HG03175 (cell line): ENCODE measurements at regions not wholly inside any gene's neighbourhood (a gene's known extent, or its start where the extent isn't known, plus 50 kb on each side); places are given as distances from the start of the nearest gene placed in this dataset.

Source experiments
- ATAC-seq: cut with Tn5 transposase; IDR thresholded peaks from one replicate; pipeline ENCODE4 v1.9.1; 2021; ENCODE audit warnings: mild to moderate bottlenecking, moderate library complexity; ENCODE audit not compliant: unreplicated experiment

- peak; percentile 98 for ATAC-seq
Observed at GRCh38 chr3:16048435-16049318, 125.8 kb upstream of the GALNT15 start.

GRCh38 chr3:16050641-16051467 is 123.6 kb upstream of the GALNT15 start:
- no peak for ATAC-seq

GRCh38 chr3:16051691-16052090 is 122.8 kb upstream of the GALNT15 start:
- ATAC-seq = no peak

GRCh38 chr3:16052964-16053363 is 121.5 kb upstream of the GALNT15 start:
- no peak for ATAC-seq

GRCh38 chr3:16053794-16054193 is 120.7 kb upstream of the GALNT15 start:
- no peak for ATAC-seq

GRCh38 chr3:16055606-16056211 is 118.8 kb upstream of the GALNT15 start:
- ATAC-seq = no peak

- no peak for ATAC-seq
Observed at GRCh38 chr3:16056217-16056616, 118.3 kb upstream of the GALNT15 start.

- no peak for ATAC-seq
Observed at GRCh38 chr3:16058521-16058920, 116.0 kb upstream of the GALNT15 start.

GRCh38 chr3:16059081-16059537 is 115.4 kb upstream of the GALNT15 start:
- no peak for ATAC-seq

- no peak for ATAC-seq
Observed at GRCh38 chr3:16059711-16060357, 114.6 kb upstream of the GALNT15 start.

GRCh38 chr3:16060358-16060852 is 114.1 kb upstream of the GALNT15 start:
- no peak for ATAC-seq

GRCh38 chr3:16060945-16061344 is 113.5 kb upstream of the GALNT15 start:
- ATAC-seq = no peak

GRCh38 chr3:16061491-16061890 is 113.0 kb upstream of the GALNT15 start:
- no peak for ATAC-seq

- no peak for ATAC-seq
Observed at GRCh38 chr3:16063603-16064002, 110.9 kb upstream of the GALNT15 start.

- no peak for ATAC-seq
Observed at GRCh38 chr3:16064642-16065414, 109.7 kb upstream of the GALNT15 start.

- ATAC-seq = no peak
Observed at GRCh38 chr3:16066545-16066944, 107.9 kb upstream of the GALNT15 start.

GRCh38 chr3:16066975-16067374 is 107.5 kb upstream of the GALNT15 start:
- ATAC-seq = no peak

GRCh38 chr3:16067837-16068471 is 106.5 kb upstream of the GALNT15 start:
- ATAC-seq = no peak

GRCh38 chr3:16069149-16069922 is 105.1 kb upstream of the GALNT15 start:
- no peak for ATAC-seq
